WERI-Rb-1 (cell line): ENCODE measurements at regions not wholly inside any gene's neighbourhood (a gene's known extent, or its start where the extent isn't known, plus 50 kb on each side); places are given as distances from the start of the nearest gene placed in this dataset.

Experiments used
- DNase-seq: peaks from one replicate; pipeline ENCODE4 v3.0.0-alpha.2; 2020
- H3K27ac ChIP-seq: fragments of 250-450 bp; sonication (Bioruptor Pico); 2 replicates; pipeline ENCODE4 v1.5.1; 2020; ENCODE audit warnings: mild to moderate bottlenecking, moderate library complexity
- H3K27me3 ChIP-seq: fragments of 250-450 bp; sonication (Bioruptor Pico); 2 replicates; pipeline ENCODE4 v1.5.1; 2021; ENCODE audit warnings: mild to moderate bottlenecking, low read depth, moderate library complexity; ENCODE audit not compliant: insufficient read depth, severe bottlenecking
- H3K36me3 ChIP-seq: fragments of 250-450 bp; sonication (Bioruptor Pico); 2 replicates; pipeline ENCODE4 v1.5.1; 2020; ENCODE audit warnings: mild to moderate bottlenecking, moderate library complexity
- H3K4me3 ChIP-seq: 2 replicates; pipeline ENCODE4 v1.5.1; 2011; ENCODE audit warnings: low read depth, mild to moderate bottlenecking, control low read depth, low read length
- H3K9me3 ChIP-seq: fragments of 250-450 bp; sonication (Bioruptor Pico); 2 replicates; pipeline ENCODE4 v1.5.1; 2021; ENCODE audit warnings: mild to moderate bottlenecking, moderate library complexity; ENCODE audit not compliant: severe bottlenecking
- CTCF ChIP-seq: IDR thresholded peaks from 2 replicates; pipeline ENCODE4 v1.5.1; 2011; ENCODE audit warnings: low read depth, mild to moderate bottlenecking, control low read depth, inconsistent platforms, low read length

GRCh38 chr13:22076658-22077057 is 405.8 kb downstream of the FGF9 start:
- no peak for TF ChIP-seq CTCF
- DNase-seq, result no peak

GRCh38 chr13:22077205-22077683 is 406.4 kb downstream of the FGF9 start:
- no peak overlapping the region for H3K27ac ChIP-seq
- no peak for DNase-seq

More at GRCh38 chr13:22076658-22077057, 405.8 kb downstream of the FGF9 start:
- Histone ChIP-seq H3K36me3 (no peaks in the 10 kb centered on the region), H3K27me3 (peaks cover 71% of the 10 kb centered on the region), H3K9me3 (no peaks in the 10 kb centered on the region), H3K27ac (no peak overlapping the region), H3K4me3 (no peak overlapping the region)

GRCh38 chr13:22077764-22078163 is 406.9 kb downstream of the FGF9 start:
- no peaks in the 10 kb centered on the region for H3K36me3 ChIP-seq
- no peaks in the 10 kb centered on the region for H3K9me3 ChIP-seq
- H3K27me3 ChIP-seq, result peaks cover 73% of the 10 kb centered on the region
- no peak overlapping the region for H3K27ac ChIP-seq
- H3K4me3 ChIP-seq, result no peak overlapping the region
- no peak for DNase-seq
- TF ChIP-seq CTCF, result no peak

More at GRCh38 chr13:22077205-22077683, 406.4 kb downstream of the FGF9 start:
- peaks cover 73% of the 10 kb centered on the region for H3K27me3 ChIP-seq
- no peaks in the 10 kb centered on the region for H3K36me3 ChIP-seq
- H3K4me3 ChIP-seq, result no peak overlapping the region
- TF ChIP-seq CTCF, result no peak
- no peaks in the 10 kb centered on the region for H3K9me3 ChIP-seq

GRCh38 chr13:22079961-22080360 is 409.1 kb downstream of the FGF9 start:
- H3K27me3 ChIP-seq, result peaks cover 84% of the 10 kb centered on the region
- no peak for DNase-seq
- no peak overlapping the region for H3K4me3 ChIP-seq
- no peak overlapping the region for H3K27ac ChIP-seq
- H3K36me3 ChIP-seq, result no peaks in the 10 kb centered on the region
- H3K9me3 ChIP-seq, result no peaks in the 10 kb centered on the region
- no peak for TF ChIP-seq CTCF

GRCh38 chr13:22080832-22081231 is 410.0 kb downstream of the FGF9 start:
- H3K36me3 ChIP-seq, result no peaks in the 10 kb centered on the region
- DNase-seq, result no peak
- TF ChIP-seq CTCF, result no peak
- no peak overlapping the region for H3K27ac ChIP-seq
- no peaks in the 10 kb centered on the region for H3K9me3 ChIP-seq
- H3K4me3 ChIP-seq, result no peak overlapping the region
- H3K27me3 ChIP-seq, result peaks cover 92% of the 10 kb centered on the region

- TF ChIP-seq CTCF, result no peak
Observed at GRCh38 chr13:22081430-22081829, 410.6 kb downstream of the FGF9 start.

More at GRCh38 chr13:22081430-22081829, 410.6 kb downstream of the FGF9 start:
- H3K27ac ChIP-seq, result no peak overlapping the region
- DNase-seq, result no peak
- H3K4me3 ChIP-seq, result no peak overlapping the region
- peaks cover 94% of the 10 kb centered on the region for H3K27me3 ChIP-seq
- no peaks in the 10 kb centered on the region for H3K36me3 ChIP-seq
- H3K9me3 ChIP-seq, result no peaks in the 10 kb centered on the region
